ENCODE measurements at regions not wholly inside any gene's neighbourhood (a gene's known extent, or its start where the extent isn't known, plus 50 kb on each side); places are given as distances from the start of the nearest gene placed in this dataset.

DNA sequence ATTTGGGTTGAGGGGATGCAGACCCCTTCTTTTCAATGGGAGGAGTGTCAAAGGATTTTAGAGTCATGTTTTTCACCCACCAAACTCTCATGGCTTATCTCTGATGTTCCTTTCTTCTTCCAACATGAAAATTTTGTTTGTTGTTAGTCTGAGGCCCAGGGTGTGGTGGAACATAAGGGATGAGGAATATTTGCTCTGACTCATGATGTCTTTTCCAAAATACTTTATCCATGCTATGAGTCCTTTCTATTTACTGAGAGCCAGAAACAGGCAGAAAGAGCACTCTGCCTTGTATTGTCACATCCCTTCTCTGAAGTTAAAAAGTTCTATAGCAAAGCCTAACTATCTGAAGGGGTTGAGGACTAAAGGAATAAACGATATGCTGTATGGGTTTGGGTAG is 61.6 kb upstream of the GYPA start:
- Histone ChIP-seq H3K4me1 (ENCODE audit: control insufficient read depth, insufficient read depth, low read length, poor library complexity, severe bottlenecking) (no peaks in the 10 kb centered on the region), H3K36me3 (ENCODE audit: control insufficient read depth, insufficient read depth, low read length) (no peaks in the 10 kb centered on the region), H3K9me3 (ENCODE audit: control insufficient read depth, low read length) (peaks cover 5% of the 10 kb centered on the region), H3K4me3 (ENCODE audit: extremely low read depth, insufficient read depth, low read length, poor library complexity, severe bottlenecking) (no peak overlapping the region), H3K27ac (ENCODE audit: low read depth, low read length, severe bottlenecking) (no peak overlapping the region)
- no CpG with 5 or more reads among the region's 1 CpG for WGBS, 2 experiments (ENCODE audit: insufficient coverage in 2 of 2)

GRCh38 chr4:144203155-144203554 is 62.6 kb upstream of the GYPA start:
- Histone ChIP-seq H3K4me3 (ENCODE audit: extremely low read depth, insufficient read depth, low read length, poor library complexity, severe bottlenecking) (no peak overlapping the region), H3K27ac (ENCODE audit: low read depth, low read length, severe bottlenecking) (no peak overlapping the region), H3K4me1 (ENCODE audit: control insufficient read depth, insufficient read depth, low read length, poor library complexity, severe bottlenecking) (no peaks in the 10 kb centered on the region), H3K9me3 (ENCODE audit: control insufficient read depth, low read length) (no peaks in the 10 kb centered on the region), H3K36me3 (ENCODE audit: control insufficient read depth, insufficient read depth, low read length) (no peaks in the 10 kb centered on the region)
- WGBS, 2 experiments (ENCODE audit: insufficient coverage in 2 of 2), result no CpG with 5 or more reads among the region's 2 CpGs

- Histone ChIP-seq H3K9me3 (ENCODE audit: control insufficient read depth, low read length) (no peaks in the 10 kb centered on the region), H3K4me3 (ENCODE audit: extremely low read depth, insufficient read depth, low read length, poor library complexity, severe bottlenecking) (no peak overlapping the region), H3K36me3 (ENCODE audit: control insufficient read depth, insufficient read depth, low read length) (no peaks in the 10 kb centered on the region), H3K27ac (ENCODE audit: low read depth, low read length, severe bottlenecking) (no peak overlapping the region), H3K4me1 (ENCODE audit: control insufficient read depth, insufficient read depth, low read length, poor library complexity, severe bottlenecking) (no peaks in the 10 kb centered on the region)
Measured at GRCh38 chr4:144204431-144204830, 63.9 kb upstream of the GYPA start.

DNA sequence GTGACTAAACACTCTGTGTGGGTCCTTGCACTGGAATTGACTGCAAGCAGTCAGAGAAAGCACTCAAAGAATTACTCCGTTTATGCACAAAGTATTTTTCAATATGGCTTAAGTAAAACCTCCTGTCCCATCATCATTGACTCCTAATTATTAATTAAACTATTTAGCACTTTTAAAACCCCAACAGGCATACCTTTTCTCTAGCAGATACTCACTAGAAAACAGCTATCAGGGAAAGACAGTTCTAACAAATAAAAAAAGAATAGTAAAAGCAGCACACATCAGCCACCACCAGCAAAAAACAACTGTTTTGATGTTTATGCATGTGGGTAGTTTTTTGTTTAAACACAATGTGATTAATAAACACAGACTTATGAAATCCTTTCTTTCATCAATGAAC is 66.2 kb upstream of the GYPA start:
- no peak overlapping the region for H3K27ac ChIP-seq (ENCODE audit: low read depth, low read length, severe bottlenecking)
- H3K4me1 ChIP-seq (ENCODE audit: control insufficient read depth, insufficient read depth, low read length, poor library complexity, severe bottlenecking), result no peaks in the 10 kb centered on the region
- no peak overlapping the region for H3K4me3 ChIP-seq (ENCODE audit: extremely low read depth, insufficient read depth, low read length, poor library complexity, severe bottlenecking)
- no peaks in the 10 kb centered on the region for H3K36me3 ChIP-seq (ENCODE audit: control insufficient read depth, insufficient read depth, low read length)
- no peaks in the 10 kb centered on the region for H3K9me3 ChIP-seq (ENCODE audit: control insufficient read depth, low read length)
- 100% methylated on average over 1 of the region's 1 CpG; no CpG with 5 or more reads in 1 of the 2 experiments for WGBS, 2 experiments (ENCODE audit: insufficient coverage in 2 of 2)

DNA sequence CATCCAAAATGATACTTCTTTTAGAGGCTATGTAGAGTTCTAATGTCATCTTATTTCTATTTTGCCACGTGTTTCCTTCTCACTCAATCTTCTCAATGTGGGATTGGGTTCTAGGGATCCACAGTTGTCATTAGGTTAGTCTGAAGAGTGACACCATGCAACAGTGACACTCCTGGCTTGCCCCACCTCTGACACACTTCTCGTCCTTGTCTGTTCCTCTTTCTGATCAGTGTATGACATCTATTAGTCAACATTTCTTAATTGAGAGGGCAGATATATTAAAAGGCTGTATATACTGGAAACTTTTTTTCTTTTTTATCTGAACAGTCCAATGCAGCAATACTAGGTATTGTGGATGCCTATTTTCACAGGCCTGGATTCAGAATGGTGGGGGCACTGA is 67.6 kb upstream of the GYPA start:
- H3K27ac ChIP-seq (ENCODE audit: low read depth, low read length, severe bottlenecking), result no peak overlapping the region
- H3K36me3 ChIP-seq (ENCODE audit: control insufficient read depth, insufficient read depth, low read length), result no peaks in the 10 kb centered on the region
- no peaks in the 10 kb centered on the region for H3K9me3 ChIP-seq (ENCODE audit: control insufficient read depth, low read length)
- no peaks in the 10 kb centered on the region for H3K4me1 ChIP-seq (ENCODE audit: control insufficient read depth, insufficient read depth, low read length, poor library complexity, severe bottlenecking)
- no CpG with 5 or more reads among the region's 2 CpGs for WGBS, 2 experiments (ENCODE audit: insufficient coverage in 2 of 2)
- H3K4me3 ChIP-seq (ENCODE audit: extremely low read depth, insufficient read depth, low read length, poor library complexity, severe bottlenecking), result no peak overlapping the region

DNA sequence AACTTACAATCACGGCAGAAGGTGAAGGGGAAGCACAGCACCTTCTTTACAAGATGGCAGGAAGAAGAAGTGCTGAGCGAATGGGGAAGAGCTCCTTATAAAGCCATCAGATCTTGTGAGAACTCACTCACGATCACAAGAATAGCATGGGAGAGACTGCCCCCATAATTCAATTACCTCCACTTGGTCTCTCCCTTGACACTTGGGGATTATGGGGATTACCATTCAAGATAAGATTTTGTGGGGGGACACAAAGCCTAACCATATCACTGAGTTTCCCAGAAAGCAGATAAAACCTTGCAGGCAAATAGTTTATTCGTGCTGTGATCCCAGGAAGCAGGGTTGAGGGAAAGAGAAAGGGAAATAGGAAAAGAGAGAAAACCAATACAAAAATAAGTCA is 69.0 kb upstream of the GYPA start:
- no peaks in the 10 kb centered on the region for H3K4me1 ChIP-seq (ENCODE audit: control insufficient read depth, insufficient read depth, low read length, poor library complexity, severe bottlenecking)
- H3K9me3 ChIP-seq (ENCODE audit: control insufficient read depth, low read length), result no peaks in the 10 kb centered on the region
- H3K4me3 ChIP-seq (ENCODE audit: extremely low read depth, insufficient read depth, low read length, poor library complexity, severe bottlenecking), result no peak overlapping the region
- no peak overlapping the region for H3K27ac ChIP-seq (ENCODE audit: low read depth, low read length, severe bottlenecking)
- no peaks in the 10 kb centered on the region for H3K36me3 ChIP-seq (ENCODE audit: control insufficient read depth, insufficient read depth, low read length)
- WGBS, 2 experiments (ENCODE audit: insufficient coverage in 2 of 2), result 69 to 100% methylated on average over 1 to 2 of the region's 4 CpGs

DNA sequence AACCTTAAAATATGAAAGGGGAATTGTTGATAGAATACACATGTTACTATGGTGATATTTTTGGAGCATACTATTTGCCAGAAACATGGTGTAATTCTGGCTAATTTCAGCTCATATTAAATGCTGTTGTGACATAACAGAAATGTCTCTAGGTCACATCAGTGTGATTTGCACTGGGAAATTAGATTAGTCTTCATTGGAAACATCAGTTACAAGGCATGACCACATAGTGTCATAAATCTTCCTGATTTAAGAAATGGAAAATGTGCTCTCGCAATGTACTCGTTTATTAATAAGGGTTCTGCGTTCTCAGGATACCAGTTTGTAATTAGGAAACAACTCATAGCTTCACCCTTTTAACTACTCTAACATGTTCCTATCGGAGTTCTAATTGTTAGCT is 72.9 kb upstream of the GYPA start:
- WGBS, 2 experiments (ENCODE audit: insufficient coverage in 2 of 2), result 100% methylated on average over 1 of the region's 4 CpGs; no CpG with 5 or more reads in 1 of the 2 experiments
- H3K4me1 ChIP-seq (ENCODE audit: control insufficient read depth, insufficient read depth, low read length, poor library complexity, severe bottlenecking), result no peaks in the 10 kb centered on the region
- no peak overlapping the region for H3K27ac ChIP-seq (ENCODE audit: low read depth, low read length, severe bottlenecking)
- H3K4me3 ChIP-seq (ENCODE audit: extremely low read depth, insufficient read depth, low read length, poor library complexity, severe bottlenecking), result no peak overlapping the region
- H3K9me3 ChIP-seq (ENCODE audit: control insufficient read depth, low read length), result no peaks in the 10 kb centered on the region
- no peaks in the 10 kb centered on the region for H3K36me3 ChIP-seq (ENCODE audit: control insufficient read depth, insufficient read depth, low read length)

- H3K27ac ChIP-seq (ENCODE audit: low read depth, low read length, severe bottlenecking), result no peak overlapping the region
- no peaks in the 10 kb centered on the region for H3K9me3 ChIP-seq (ENCODE audit: control insufficient read depth, low read length)
- no peak overlapping the region for H3K4me3 ChIP-seq (ENCODE audit: extremely low read depth, insufficient read depth, low read length, poor library complexity, severe bottlenecking)
- no peaks in the 10 kb centered on the region for H3K36me3 ChIP-seq (ENCODE audit: control insufficient read depth, insufficient read depth, low read length)
- WGBS, 2 experiments (ENCODE audit: insufficient coverage in 2 of 2), result 100% methylated on average over 1 of the region's 1 CpG
- H3K4me1 ChIP-seq (ENCODE audit: control insufficient read depth, insufficient read depth, low read length, poor library complexity, severe bottlenecking), result no peaks in the 10 kb centered on the region
Measured at GRCh38 chr4:144223149-144223548, 82.6 kb upstream of the GYPA start.

DNA sequence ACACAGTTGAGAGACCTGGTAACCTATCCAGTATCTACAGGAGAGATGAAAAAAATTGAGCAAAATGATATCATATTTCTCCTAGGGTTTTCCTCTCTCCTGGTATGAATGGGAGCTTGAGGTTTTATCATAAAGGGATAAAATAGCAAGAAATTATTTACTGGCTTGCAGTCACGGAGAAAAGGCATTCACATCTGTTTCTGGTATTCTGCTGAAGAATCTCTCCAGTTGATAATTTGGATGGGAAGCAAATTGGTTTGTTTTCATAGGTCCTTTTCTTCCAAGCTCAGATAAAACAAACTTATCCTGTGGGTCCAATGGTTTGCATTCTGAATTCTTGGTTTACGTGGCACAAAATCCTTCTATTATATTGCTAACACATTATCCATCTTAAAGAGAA is 83.1 kb upstream of the GYPA start:
- WGBS, 2 experiments (ENCODE audit: insufficient coverage in 2 of 2), result 100% methylated on average over 1 of the region's 2 CpGs; no CpG with 5 or more reads in 1 of the 2 experiments
- H3K36me3 ChIP-seq (ENCODE audit: control insufficient read depth, insufficient read depth, low read length), result no peaks in the 10 kb centered on the region
- H3K27ac ChIP-seq (ENCODE audit: low read depth, low read length, severe bottlenecking), result no peak overlapping the region
- no peaks in the 10 kb centered on the region for H3K4me1 ChIP-seq (ENCODE audit: control insufficient read depth, insufficient read depth, low read length, poor library complexity, severe bottlenecking)
- no peak overlapping the region for H3K4me3 ChIP-seq (ENCODE audit: extremely low read depth, insufficient read depth, low read length, poor library complexity, severe bottlenecking)
- no peaks in the 10 kb centered on the region for H3K9me3 ChIP-seq (ENCODE audit: control insufficient read depth, low read length)

DNA sequence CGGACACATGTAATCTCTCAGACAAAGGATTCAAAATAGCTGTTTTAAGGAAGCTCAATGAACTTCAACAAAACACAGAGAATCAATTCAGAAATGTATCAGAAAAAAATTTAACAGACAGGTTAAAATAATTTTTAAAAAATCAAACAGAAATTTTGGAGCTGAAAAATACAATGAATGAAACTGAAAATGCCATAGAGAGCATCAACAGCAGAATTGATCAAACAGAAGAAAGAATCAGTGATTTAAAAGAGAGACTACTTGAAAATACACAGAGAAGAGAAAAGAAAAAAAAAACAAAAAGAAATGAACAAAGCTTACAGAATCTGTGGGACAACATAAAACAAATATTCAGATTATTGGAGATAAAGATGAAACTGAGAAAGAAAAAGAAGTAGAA is 118.8 kb upstream of the GYPA start:
- H3K9me3 ChIP-seq (ENCODE audit: control insufficient read depth, low read length), result no peaks in the 10 kb centered on the region
- no peaks in the 10 kb centered on the region for H3K4me1 ChIP-seq (ENCODE audit: control insufficient read depth, insufficient read depth, low read length, poor library complexity, severe bottlenecking)
- no peak overlapping the region for H3K4me3 ChIP-seq (ENCODE audit: extremely low read depth, insufficient read depth, low read length, poor library complexity, severe bottlenecking)
- no CpG with 5 or more reads among the region's 1 CpG for WGBS, 2 experiments (ENCODE audit: insufficient coverage in 2 of 2)
- no peaks in the 10 kb centered on the region for H3K36me3 ChIP-seq (ENCODE audit: control insufficient read depth, insufficient read depth, low read length)
- no peak overlapping the region for H3K27ac ChIP-seq (ENCODE audit: low read depth, low read length, severe bottlenecking)

- Histone ChIP-seq H3K27ac (ENCODE audit: low read depth, low read length, severe bottlenecking) (no peak overlapping the region), H3K9me3 (ENCODE audit: control insufficient read depth, low read length) (no peaks in the 10 kb centered on the region), H3K4me1 (ENCODE audit: control insufficient read depth, insufficient read depth, low read length, poor library complexity, severe bottlenecking) (no peaks in the 10 kb centered on the region), H3K4me3 (ENCODE audit: extremely low read depth, insufficient read depth, low read length, poor library complexity, severe bottlenecking) (no peak overlapping the region), H3K36me3 (ENCODE audit: control insufficient read depth, insufficient read depth, low read length) (no peaks in the 10 kb centered on the region)
- WGBS, 2 experiments (ENCODE audit: insufficient coverage in 2 of 2), result 100% methylated on average over 1 of the region's 1 CpG; no CpG with 5 or more reads in 1 of the 2 experiments
Measured at GRCh38 chr4:144267084-144267483, 126.6 kb upstream of the GYPA start.

DNA sequence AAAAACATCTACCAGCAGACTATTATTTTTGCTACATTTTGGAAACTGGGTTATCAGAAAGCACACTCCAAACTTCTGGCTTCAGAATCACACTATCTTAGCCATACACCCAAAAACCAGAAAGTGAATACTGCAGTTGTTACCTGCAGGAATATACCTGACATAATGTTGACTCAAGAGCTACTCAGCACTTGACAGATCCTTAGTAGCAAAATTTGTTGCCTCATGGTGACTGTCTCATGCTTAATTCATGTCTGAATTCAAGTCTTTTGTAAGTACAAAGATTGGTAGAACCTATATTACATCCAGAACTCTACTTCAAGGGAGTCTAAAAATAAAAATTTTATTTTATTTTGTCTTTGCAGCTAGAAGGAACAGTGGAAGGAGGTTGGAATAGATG is 140.2 kb upstream of the GYPA start:
- Histone ChIP-seq H3K27ac (ENCODE audit: low read depth, low read length, severe bottlenecking) (no peak overlapping the region), H3K36me3 (ENCODE audit: control insufficient read depth, insufficient read depth, low read length) (no peaks in the 10 kb centered on the region), H3K4me1 (ENCODE audit: control insufficient read depth, insufficient read depth, low read length, poor library complexity, severe bottlenecking) (no peaks in the 10 kb centered on the region), H3K4me3 (ENCODE audit: extremely low read depth, insufficient read depth, low read length, poor library complexity, severe bottlenecking) (no peak overlapping the region), H3K9me3 (ENCODE audit: control insufficient read depth, low read length) (no peaks in the 10 kb centered on the region)

All from mesodermal cell (in vitro differentiated cells).